Spleen (tissue), 7 donors: ENCODE measurements at regions not wholly inside any gene's neighbourhood (a gene's known extent, or its start where the extent isn't known, plus 50 kb on each side); places are given as distances from the start of the nearest gene placed in this dataset.

Experiments
- CTCF ChIP-seq, 11 experiments: fragments of 200-600 bp in 7 of 11; fragments of 450-650 bp in 4 of 11; sonication (generic) in 4 of 11; IDR thresholded peaks in 8 of 11; conservative IDR thresholded peaks in 3 of 11; 1 replicate in 7 of 11; 2 replicates in 4 of 11; pipeline versions ENCODE4 v1.4.0 to v1.8.0; 2016 to 2021; ENCODE audit warnings: antibody characterized with exemption in 11 of 11, inconsistent platforms in 4 of 11, mild to moderate bottlenecking in 1 of 11
- POLR2A ChIP-seq, 3 donors: fragments of 450-650 bp; IDR thresholded peaks; one replicate each; pipeline ENCODE4 v1.5.1; 2017; ENCODE audit warnings: antibody characterized with exemption in 3 of 3, mild to moderate bottlenecking in 1 of 3
- POLR2AphosphoS5 ChIP-seq, 3 donors: sonication (generic); formaldehyde crosslinking; IDR thresholded peaks; one replicate each; pipeline ENCODE4 v1.5.1; 2017; ENCODE audit warnings: antibody characterized with exemption in 3 of 3
- donor health status: DM: no; HTN: no; CAD: no; lungs with moderate emphysema.
- donor health status: DM: no; HTN: no; CAD: no.
- donor health status: DM: no; HTN: no; CAD: no.

DNA sequence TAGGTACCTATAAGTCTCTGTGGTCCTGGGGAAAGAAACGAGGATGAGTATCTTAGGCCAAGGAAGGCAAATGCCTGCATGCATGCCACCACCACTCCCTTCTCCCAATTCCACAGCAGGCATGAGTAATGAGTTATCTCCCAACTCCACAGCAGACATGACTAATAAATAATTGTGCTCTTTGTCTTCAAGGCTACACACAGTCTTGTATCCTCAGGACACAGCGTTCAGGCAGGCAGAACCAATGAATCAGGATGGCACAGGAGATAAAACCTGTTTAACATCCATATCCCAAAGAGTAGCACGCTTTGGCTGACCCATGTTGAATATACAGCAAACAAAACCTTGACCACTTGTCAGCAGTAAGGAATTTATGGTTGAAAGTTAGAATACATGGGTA is 229.7 kb upstream of the NFE2L3 start:
- TF ChIP-seq CTCF (IDR thresholded peaks at IDR 0.05 in 8 of 11, conservative IDR thresholded peaks at IDR 0.05 in 3 of 11) (no peak), POLR2AphosphoS5 (IDR thresholded peaks at IDR 0.05) (no peak), POLR2A (IDR thresholded peaks at IDR 0.05) (no peak)
